ENCODE measurements at regions not wholly inside any gene's neighbourhood (a gene's known extent, or its start where the extent isn't known, plus 50 kb on each side); places are given as distances from the start of the nearest gene placed in this dataset.

- TF ChIP-seq SP1 (IDR thresholded peaks at IDR 0.05) (no peak), TAF1 (conservative IDR thresholded peaks at IDR 0.05) (no peak), CTCF (IDR thresholded peaks at IDR 0.05; ENCODE audit: low read depth, low read length, missing input control) (no peak), REST (IDR thresholded peaks at IDR 0.05) (no peak)
Measured at GRCh38 chr1:88300752-88301263, 383.3 kb upstream of the PKN2 start.
